ENCODE measurements at regions not wholly inside any gene's neighbourhood (a gene's known extent, or its start where the extent isn't known, plus 50 kb on each side); places are given as distances from the start of the nearest gene placed in this dataset.
"Not testable (repeated sequence)": the region's sequence is repeated elsewhere in the genome, so short reads cannot be mapped to it uniquely, and the experiment has no call there.

DNA sequence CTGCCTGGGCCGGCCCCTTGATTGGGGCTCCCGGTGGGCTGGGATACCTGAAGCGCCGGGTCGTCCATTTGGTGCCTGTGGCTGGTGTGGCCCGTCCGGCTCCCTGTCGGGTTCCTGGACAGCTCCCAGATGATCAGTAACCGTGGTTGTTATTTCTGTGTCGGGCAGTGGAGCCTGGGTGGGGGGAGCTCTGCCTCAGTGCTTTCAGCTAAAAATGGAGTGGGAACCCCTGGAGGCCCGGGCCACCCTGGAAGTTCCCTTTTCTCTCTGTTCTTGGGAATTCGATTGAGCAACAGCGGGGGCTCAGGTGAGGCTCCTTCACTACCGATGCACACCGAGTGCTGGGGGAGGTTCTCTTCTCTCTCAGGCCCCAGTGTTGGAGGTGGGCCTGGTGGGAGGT is 197.4 kb downstream of the TMEM121 start:
- not testable (repeated sequence) for DNase-seq (ENCODE audit: extremely low read depth, low read depth)

GRCh38 chr14:105729825-105730368 is 203.5 kb downstream of the TMEM121 start:
- not testable (repeated sequence) for DNase-seq (ENCODE audit: extremely low read depth, low read depth)

DNA sequence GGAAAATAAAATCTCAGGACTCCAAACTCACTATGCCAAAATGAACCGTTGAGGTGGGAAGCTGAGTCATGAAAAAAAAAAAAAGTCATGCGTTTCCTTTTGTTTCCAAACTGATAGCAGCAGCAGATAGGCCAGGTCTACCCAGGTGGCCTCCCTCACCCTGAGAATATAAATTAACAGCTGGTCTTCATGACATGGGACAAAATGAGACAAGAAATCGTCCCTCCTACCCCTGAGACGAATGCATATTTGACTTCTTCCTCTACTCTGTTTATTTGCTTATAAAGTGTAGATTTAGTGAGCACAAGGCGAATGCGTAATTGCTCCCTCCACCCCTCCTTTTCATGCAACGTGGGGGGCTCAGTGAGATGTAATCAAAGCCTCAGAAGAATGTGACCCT is 204.3 kb downstream of the TMEM121 start:
- DNase-seq (ENCODE audit: extremely low read depth, low read depth), result not testable (repeated sequence)

- DNase-seq (ENCODE audit: extremely low read depth, low read depth), result not testable (repeated sequence)
Measured at GRCh38 chr14:105731221-105731985, 205.0 kb downstream of the TMEM121 start.

GRCh38 chr14:105733081-105734065 is 207.0 kb downstream of the TMEM121 start:
- TF ChIP-seq, protein P1, sequence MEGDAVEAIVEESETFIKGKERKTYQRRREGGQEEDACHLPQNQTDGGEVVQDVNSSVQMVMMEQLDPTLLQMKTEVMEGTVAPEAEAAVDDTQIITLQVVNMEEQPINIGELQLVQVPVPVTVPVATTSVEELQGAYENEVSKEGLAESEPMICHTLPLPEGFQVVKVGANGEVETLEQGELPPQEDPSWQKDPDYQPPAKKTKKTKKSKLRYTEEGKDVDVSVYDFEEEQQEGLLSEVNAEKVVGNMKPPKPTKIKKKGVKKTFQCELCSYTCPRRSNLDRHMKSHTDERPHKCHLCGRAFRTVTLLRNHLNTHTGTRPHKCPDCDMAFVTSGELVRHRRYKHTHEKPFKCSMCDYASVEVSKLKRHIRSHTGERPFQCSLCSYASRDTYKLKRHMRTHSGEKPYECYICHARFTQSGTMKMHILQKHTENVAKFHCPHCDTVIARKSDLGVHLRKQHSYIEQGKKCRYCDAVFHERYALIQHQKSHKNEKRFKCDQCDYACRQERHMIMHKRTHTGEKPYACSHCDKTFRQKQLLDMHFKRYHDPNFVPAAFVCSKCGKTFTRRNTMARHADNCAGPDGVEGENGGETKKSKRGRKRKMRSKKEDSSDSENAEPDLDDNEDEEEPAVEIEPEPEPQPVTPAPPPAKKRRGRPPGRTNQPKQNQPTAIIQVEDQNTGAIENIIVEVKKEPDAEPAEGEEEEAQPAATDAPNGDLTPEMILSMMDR (IDR thresholded peaks at IDR 0.05; ENCODE audit: low read depth, low read length), result no peak
- no peak for DNase-seq (ENCODE audit: extremely low read depth, low read depth)

- not testable (repeated sequence) for DNase-seq (ENCODE audit: extremely low read depth, low read depth)
Measured at GRCh38 chr14:105734241-105734640, 207.9 kb downstream of the TMEM121 start.

- DNase-seq (ENCODE audit: extremely low read depth, low read depth), result not testable (repeated sequence)
Measured at GRCh38 chr14:105736331-105736730, 209.9 kb downstream of the TMEM121 start.

DNA sequence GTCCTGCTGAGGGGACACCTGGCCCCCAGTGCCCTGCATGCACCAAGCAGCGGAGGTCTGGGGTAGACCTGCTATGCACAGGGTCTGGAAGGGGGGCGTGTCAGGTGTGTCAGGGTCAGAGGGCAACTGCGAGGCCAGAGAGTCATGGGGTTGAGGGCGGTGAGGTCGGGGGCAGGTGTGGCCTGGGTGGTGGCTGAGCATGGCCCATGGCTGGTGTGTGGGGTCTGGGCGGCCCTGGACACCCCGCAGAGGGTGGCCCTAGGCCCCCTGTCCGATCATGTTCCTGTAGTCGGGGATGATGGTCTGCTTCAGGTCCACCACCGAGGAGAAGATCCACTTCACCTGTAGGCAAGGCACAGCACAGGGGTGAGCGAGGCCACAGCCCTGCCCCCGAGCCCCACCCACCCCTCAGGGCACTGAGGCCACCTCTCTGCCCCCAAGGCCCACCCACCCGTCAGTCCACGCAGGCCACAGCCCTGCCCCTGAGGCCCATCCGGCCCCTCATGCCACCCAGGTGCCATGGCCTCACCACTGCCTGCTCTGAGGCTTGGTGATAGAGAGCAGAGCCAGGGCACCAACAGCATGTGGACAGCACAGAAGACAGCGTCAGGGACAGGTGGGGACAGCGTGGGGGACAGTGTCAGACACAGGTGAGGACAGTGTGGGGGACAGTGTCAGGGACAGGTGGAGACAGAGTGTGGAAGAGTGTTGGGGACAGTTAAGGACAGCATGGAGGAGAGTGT is 211.3 kb downstream of the TMEM121 start:
- TF ChIP-seq, protein P1 (IDR thresholded peaks at IDR 0.05; ENCODE audit: low read depth, low read length), result no peak
- DNase-seq (ENCODE audit: extremely low read depth, low read depth), result no peak

- no peak for DNase-seq (ENCODE audit: extremely low read depth, low read depth)
- TF ChIP-seq, protein P1 (IDR thresholded peaks at IDR 0.05; ENCODE audit: low read depth, low read length), result no peak
Measured at GRCh38 chr14:105738638-105739037, 212.3 kb downstream of the TMEM121 start.

GRCh38 chr14:105739331-105740102 is 213.1 kb downstream of the TMEM121 start:
- no peak for DNase-seq (ENCODE audit: extremely low read depth, low read depth)
- TF ChIP-seq, protein P1 (IDR thresholded peaks at IDR 0.05; ENCODE audit: low read depth, low read length), result no peak

- not testable (repeated sequence) for DNase-seq (ENCODE audit: extremely low read depth, low read depth)
Measured at GRCh38 chr14:105740272-105740671, 213.9 kb downstream of the TMEM121 start.

GRCh38 chr14:105740961-105741360 is 214.6 kb downstream of the TMEM121 start:
- DNase-seq (ENCODE audit: extremely low read depth, low read depth), result not testable (repeated sequence)

DNA sequence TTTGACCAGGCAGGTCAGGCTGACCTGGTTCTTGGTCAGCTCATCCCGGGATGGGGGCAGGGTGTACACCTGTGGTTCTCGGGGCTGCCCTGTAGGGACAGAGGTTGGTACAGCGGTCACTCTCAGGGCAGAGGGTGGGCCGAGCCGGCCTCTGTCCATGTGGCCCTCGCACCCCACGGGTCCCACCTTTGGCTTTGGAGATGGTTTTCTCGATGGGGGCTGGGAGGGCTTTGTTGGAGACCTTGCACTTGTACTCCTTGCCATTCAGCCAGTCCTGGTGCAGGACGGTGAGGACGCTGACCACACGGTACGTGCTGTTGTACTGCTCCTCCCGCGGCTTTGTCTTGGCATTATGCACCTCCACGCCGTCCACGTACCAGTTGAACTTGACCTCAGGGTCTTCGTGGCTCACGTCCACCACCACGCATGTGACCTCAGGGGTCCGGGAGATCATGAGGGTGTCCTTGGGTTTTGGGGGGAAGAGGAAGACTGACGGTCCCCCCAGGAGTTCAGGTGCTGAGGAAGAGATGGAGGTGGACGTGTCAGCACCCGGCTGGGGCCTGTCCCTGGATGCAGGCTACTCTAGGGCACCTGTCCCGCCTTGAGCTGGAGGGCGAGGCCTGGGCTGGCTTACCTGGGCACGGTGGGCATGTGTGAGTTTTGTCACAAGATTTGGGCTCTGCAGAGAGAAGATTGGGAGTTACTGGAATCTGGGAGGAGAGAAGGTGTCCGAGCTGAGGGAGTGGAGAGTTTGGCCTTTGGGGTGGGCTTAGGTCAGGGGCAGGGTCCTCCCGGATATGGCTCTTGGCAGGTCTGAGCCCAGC is 215.5 kb downstream of the TMEM121 start:
- not testable (repeated sequence) for DNase-seq (ENCODE audit: extremely low read depth, low read depth)
